ENCODE measurements at regions not wholly inside any gene's neighbourhood (a gene's known extent, or its start where the extent isn't known, plus 50 kb on each side); places are given as distances from the start of the nearest gene placed in this dataset.

GRCh38 chr2:144702051-144702450 is 182.1 kb upstream of the ZEB2 start:
- POLR2A ChIA-PET: no interaction called here
- TF ChIP-seq CTCF (IDR thresholded peaks at IDR 0.05) (no peak), EZH2 (IDR thresholded peaks at IDR 0.05; ENCODE audit: borderline replicate concordance, insufficient read depth, low read depth, low read length, poor library complexity, severe bottlenecking) (no peak)
- ATAC-seq (ENCODE audit: low read depth) (peak; percentile 62), DNase-seq (peak; percentile 57)
- no peak overlapping the region for H2AFZ ChIP-seq (ENCODE audit: insufficient read depth, low read depth, low read length, poor library complexity, severe bottlenecking)
- peaks cover 41 to 42% of the 10 kb centered on the region in 2 donors for H3K4me1 ChIP-seq (ENCODE audit: control insufficient read depth in 2 of 2, insufficient read depth in 2 of 2, low read length in 2 of 2)
- peak overlapping the region; percentile 17 for H3K9ac ChIP-seq (ENCODE audit: low read length)
- no peaks in the 10 kb centered on the region for H3K79me2 ChIP-seq (ENCODE audit: control insufficient read depth, insufficient read depth, low read length)
- intact Hi-C loops (cut with micrococcal nuclease): loop anchor here (5.0 to 10.0 kb wide), 2 partner anchors 370 to 1043 kb away; a partner anchor contains a TSS
- peak overlapping the region in 1 of 5 experiments; percentile 31 for H3K4me3 ChIP-seq (ENCODE audit: control extremely low read depth in 1 of 5, extremely low read depth in 1 of 5, insufficient read depth in 1 of 5, low read depth in 2 of 5, low read length in 4 of 5)
- H3K36me3 ChIP-seq (replicated peaks in 1 of 2; ENCODE audit: control extremely low read depth in 1 of 2, control insufficient read depth in 1 of 2, extremely low read depth in 1 of 2, insufficient read depth in 2 of 2, low read length in 1 of 2): no peaks in the 10 kb centered on the region
- WGBS (ENCODE audit: insufficient coverage): no CpG with 5 or more reads among the region's 1 CpG
- CTCF ChIA-PET: no interaction called here
- H4K20me1 ChIP-seq (ENCODE audit: control insufficient read depth, insufficient read depth, low read length, poor library complexity, severe bottlenecking): no peaks in the 10 kb centered on the region
- H3K27me3 ChIP-seq (replicated peaks in 1 of 4; ENCODE audit: control extremely low read depth in 1 of 4, control insufficient read depth in 3 of 4, insufficient read depth in 4 of 4, low read length in 3 of 4): no peaks in the 10 kb centered on the region
- H3K27ac ChIP-seq (ENCODE audit: low read length in 2 of 2): no peak overlapping the region
- Mint-ChIP-seq H3K9me3 (ENCODE audit: insufficient read depth) (no peaks in the 10 kb centered on the region), H3K27ac (peak overlapping the region; percentile 66), H3K4me1 (peaks cover 46% of the 10 kb centered on the region), H3K4me3 (peak overlapping the region; percentile 38), H3K27me3 (no peaks in the 10 kb centered on the region)
- no peaks in the 10 kb centered on the region for H3K9me3 ChIP-seq (ENCODE audit: control extremely low read depth in 1 of 3, control insufficient read depth in 2 of 3, insufficient read depth in 1 of 3, low read length in 2 of 3)
- H3K4me2 ChIP-seq (replicated peaks; ENCODE audit: low read depth, low read length, poor library complexity, severe bottlenecking): peak overlapping the region; percentile 57

GRCh38 chr2:144701259-144701658 is 181.3 kb upstream of the ZEB2 start:
- POLR2A ChIA-PET: no interaction called here

More at GRCh38 chr2:144701259-144701658, 181.3 kb upstream of the ZEB2 start:
- Mint-ChIP-seq H3K27ac (no peak overlapping the region), H3K9me3 (ENCODE audit: insufficient read depth) (no peaks in the 10 kb centered on the region), H3K4me1 (peaks cover 46% of the 10 kb centered on the region), H3K4me3 (no peak overlapping the region), H3K27me3 (no peaks in the 10 kb centered on the region)
- TF ChIP-seq EZH2 (IDR thresholded peaks at IDR 0.05; ENCODE audit: borderline replicate concordance, insufficient read depth, low read depth, low read length, poor library complexity, severe bottlenecking) (no peak), CTCF (IDR thresholded peaks at IDR 0.05) (no peak)
- Histone ChIP-seq H3K4me3 (ENCODE audit: control extremely low read depth in 1 of 5, extremely low read depth in 1 of 5, insufficient read depth in 1 of 5, low read depth in 2 of 5, low read length in 4 of 5) (no peak overlapping the region), H3K4me1 (ENCODE audit: control insufficient read depth in 2 of 2, insufficient read depth in 2 of 2, low read length in 2 of 2) (peaks cover 41 to 42% of the 10 kb centered on the region in 2 donors), H3K4me2 (replicated peaks; ENCODE audit: low read depth, low read length, poor library complexity, severe bottlenecking) (peak overlapping the region; percentile 57), H3K79me2 (ENCODE audit: control insufficient read depth, insufficient read depth, low read length) (no peaks in the 10 kb centered on the region), H3K9me3 (ENCODE audit: control extremely low read depth in 1 of 3, control insufficient read depth in 2 of 3, insufficient read depth in 1 of 3, low read length in 2 of 3) (no peaks in the 10 kb centered on the region), H3K27me3 (replicated peaks in 1 of 4; ENCODE audit: control extremely low read depth in 1 of 4, control insufficient read depth in 3 of 4, insufficient read depth in 4 of 4, low read length in 3 of 4) (no peaks in the 10 kb centered on the region), H4K20me1 (ENCODE audit: control insufficient read depth, insufficient read depth, low read length, poor library complexity, severe bottlenecking) (no peaks in the 10 kb centered on the region), H3K27ac (ENCODE audit: low read length in 2 of 2) (no peak overlapping the region), H3K36me3 (replicated peaks in 1 of 2; ENCODE audit: control extremely low read depth in 1 of 2, control insufficient read depth in 1 of 2, extremely low read depth in 1 of 2, insufficient read depth in 2 of 2, low read length in 1 of 2) (no peaks in the 10 kb centered on the region), H2AFZ (ENCODE audit: insufficient read depth, low read depth, low read length, poor library complexity, severe bottlenecking) (no peak overlapping the region), H3K9ac (ENCODE audit: low read length) (no peak overlapping the region)
- intact Hi-C loops (cut with micrococcal nuclease): loop anchor here (2.0 to 10.0 kb wide), 3 partner anchors 18 to 1044 kb away; a partner anchor contains a TSS
- CTCF ChIA-PET: no interaction called here
- no CpG with 5 or more reads among the region's 2 CpGs for WGBS (ENCODE audit: insufficient coverage)
- DNase-seq: peak; percentile 17
- ATAC-seq (ENCODE audit: low read depth): no peak
